Liver (tissue), 8 donors: ENCODE measurements at regions not wholly inside any gene's neighbourhood (a gene's known extent, or its start where the extent isn't known, plus 50 kb on each side); places are given as distances from the start of the nearest gene placed in this dataset.

ENCODE experiments used
- DNase-seq: peaks from one replicate; pipeline ENCODE4 v3.0.0-alpha.2; 2017; ENCODE audit warnings: low spot score
- H3K27ac ChIP-seq, 2 donors: one replicate each; pipeline ENCODE4 v1.7.0; 2013; ENCODE audit warnings: inconsistent platforms in 2 of 2, low read length in 2 of 2, control low read depth in 1 of 2, low read depth in 1 of 2, mild to moderate bottlenecking in 1 of 2
- H3K27me3 ChIP-seq, 4 donors: one replicate each; pipeline versions ENCODE4 v1.6.1 to v1.7.0; 2013; ENCODE audit warnings: low read length in 3 of 4, inconsistent platforms in 1 of 4, mild to moderate bottlenecking in 1 of 4, moderate library complexity in 1 of 4; ENCODE audit not compliant: control insufficient read depth in 4 of 4, insufficient read depth in 4 of 4
- H3K36me3 ChIP-seq, 4 donors: one replicate each; pipeline versions ENCODE4 v1.6.1 to v1.7.0; 2013; ENCODE audit warnings: low read length in 3 of 4, mild to moderate bottlenecking in 3 of 4, low read depth in 1 of 4, moderate library complexity in 1 of 4; ENCODE audit not compliant: control insufficient read depth in 4 of 4, insufficient read depth in 3 of 4
- H3K4me1 ChIP-seq, 4 donors: one replicate each; pipeline versions ENCODE4 v1.6.1 to v1.7.0; 2013; ENCODE audit warnings: low read length in 3 of 4, mild to moderate bottlenecking in 3 of 4, moderate library complexity in 1 of 4; ENCODE audit not compliant: control insufficient read depth in 4 of 4, insufficient read depth in 4 of 4
- H3K4me3 ChIP-seq, 3 donors: one replicate each; pipeline versions ENCODE4 v1.6.1 to v1.7.0; 2013; ENCODE audit warnings: low read length in 3 of 3, control low read depth in 1 of 3, low read depth in 1 of 3, mild to moderate bottlenecking in 1 of 3
- H3K9ac ChIP-seq, 2 donors: one replicate each; pipeline ENCODE4 v1.7.0; 2013; ENCODE audit warnings: low read length in 2 of 2, mild to moderate bottlenecking in 2 of 2, moderate library complexity in 2 of 2, control low read depth in 1 of 2, low read depth in 1 of 2
- H3K9me3 ChIP-seq, 4 donors: one replicate each; pipeline versions ENCODE4 v1.6.1 to v1.7.0; 2013; ENCODE audit warnings: low read length in 3 of 4; ENCODE audit not compliant: control insufficient read depth in 4 of 4
- ATF3 ChIP-seq: IDR thresholded peaks from 2 replicates; pipeline ENCODE4 v1.6.1; 2016; ENCODE audit warnings: antibody characterized with exemption
- CTCF ChIP-seq: fragments of 150-350 bp; IDR thresholded peaks from 2 replicates; pipeline ENCODE4 v1.5.1; 2017; ENCODE audit warnings: improper control_type of control experiment, low read depth, low read length; ENCODE audit not compliant: missing input control
- FOXA1 ChIP-seq: IDR thresholded peaks from 2 replicates; pipeline ENCODE4 v1.6.1; 2016; ENCODE audit warnings: antibody characterized with exemption
- FOXA2 ChIP-seq: IDR thresholded peaks from 2 replicates; pipeline ENCODE4 v1.6.1; 2016; ENCODE audit warnings: antibody characterized with exemption
- GABPA ChIP-seq, 2 donors: IDR thresholded peaks in 1 of 2; conservative IDR thresholded peaks in 1 of 2; 2 replicates each; pipeline ENCODE4 v1.6.1; 2016; ENCODE audit warnings: antibody characterized with exemption in 2 of 2, mild to moderate bottlenecking in 1 of 2, moderate library complexity in 1 of 2
- HNF4A ChIP-seq, 2 donors: conservative IDR thresholded peaks; 2 replicates each; pipeline ENCODE4 v1.6.1; 2016; ENCODE audit warnings: antibody characterized with exemption in 2 of 2, mild to moderate bottlenecking in 2 of 2
- HNF4G ChIP-seq: IDR thresholded peaks from 2 replicates; pipeline ENCODE4 v1.6.1; 2016; ENCODE audit warnings: antibody characterized with exemption
- JUND ChIP-seq, 2 donors: IDR thresholded peaks; 2 replicates each; pipeline ENCODE4 v1.6.1; 2016; ENCODE audit warnings: antibody characterized with exemption in 2 of 2
- MAX ChIP-seq: IDR thresholded peaks from 2 replicates; pipeline ENCODE4 v1.6.1; 2016; ENCODE audit warnings: antibody characterized with exemption
- NR2F2 ChIP-seq: IDR thresholded peaks from 2 replicates; pipeline ENCODE4 v1.6.1; 2016; ENCODE audit warnings: antibody characterized with exemption
- RAD21 ChIP-seq, 2 donors: IDR thresholded peaks; 2 replicates each; pipeline ENCODE4 v1.6.1; 2016; ENCODE audit warnings: antibody characterized with exemption in 2 of 2, mild to moderate bottlenecking in 2 of 2
- REST ChIP-seq: IDR thresholded peaks from 2 replicates; pipeline ENCODE4 v1.6.1; 2016; ENCODE audit warnings: antibody characterized with exemption, mild to moderate bottlenecking
- RXRA ChIP-seq, 2 donors: IDR thresholded peaks; 2 replicates each; pipeline ENCODE4 v1.6.1; 2017 to 2018; ENCODE audit warnings: antibody characterized with exemption in 2 of 2, mild to moderate bottlenecking in 1 of 2
- SP1 ChIP-seq: IDR thresholded peaks from 2 replicates; pipeline ENCODE4 v1.6.1; 2018; ENCODE audit warnings: antibody characterized with exemption, mild to moderate bottlenecking
- TAF1 ChIP-seq: conservative IDR thresholded peaks from 2 replicates; pipeline ENCODE4 v1.6.1; 2016; ENCODE audit warnings: antibody characterized with exemption, mild to moderate bottlenecking
- YY1 ChIP-seq: IDR thresholded peaks from 2 replicates; pipeline ENCODE4 v1.6.1; 2016; ENCODE audit warnings: antibody characterized with exemption, mild to moderate bottlenecking
- ZBTB33 ChIP-seq: IDR thresholded peaks from 2 replicates; pipeline ENCODE4 v1.6.1; 2016; ENCODE audit warnings: antibody characterized with exemption
- WGBS: extraction: QIAGEN DNeasy Blood & Tissue Kit; methylation state at CpG from one replicate; pipeline ENCODE4 v1.1.7; 2013; 5-methylcytosine and 5-hydroxymethylcytosine counted together
- donor health status: healthy.
- donor health status: healthy.
- donor health status: healthy.
- donor health status: healthy.
- donor health status: healthy.

- no peaks in the 10 kb centered on the region for H3K9me3 ChIP-seq
- H3K27me3 ChIP-seq: no peaks in the 10 kb centered on the region
- TF ChIP-seq HNF4A (conservative IDR thresholded peaks at IDR 0.05) (no peak), FOXA2 (no peak), JUND (IDR thresholded peaks at IDR 0.05) (no peak), TAF1 (no peak), ZBTB33 (no peak), RAD21 (IDR thresholded peaks at IDR 0.05) (no peak), CTCF (no peak), GABPA (IDR thresholded peaks at IDR 0.05 in 1 of 2, conservative IDR thresholded peaks at IDR 0.05 in 1 of 2) (no peak), YY1 (no peak), NR2F2 (no peak), SP1 (no peak)
- H3K27ac ChIP-seq: no peak overlapping the region
- H3K36me3 ChIP-seq: no peaks in the 10 kb centered on the region
- no peak overlapping the region for H3K9ac ChIP-seq
- no peak overlapping the region for H3K4me3 ChIP-seq
- DNase-seq: no peak
- no peaks in the 10 kb centered on the region for H3K4me1 ChIP-seq
- WGBS: 92% methylated on average over 3 of the region's 3 CpGs
These were observed 164.3 kb upstream of the FAM3C start for GRCh38 chr7:121560267-121560990.

GRCh38 chr7:121558288-121558687 is 162.2 kb upstream of the FAM3C start:
- H3K9me3 ChIP-seq: no peaks in the 10 kb centered on the region
- H3K4me3 ChIP-seq: no peak overlapping the region
- no peak overlapping the region for H3K27ac ChIP-seq
- no peaks in the 10 kb centered on the region for H3K36me3 ChIP-seq
- H3K27me3 ChIP-seq: no peaks in the 10 kb centered on the region
- TF ChIP-seq ATF3 (no peak), FOXA1 (no peak), HNF4G (no peak), RAD21 (IDR thresholded peaks at IDR 0.05) (no peak), REST (no peak), MAX (no peak), RXRA (IDR thresholded peaks at IDR 0.05) (no peak), NR2F2 (no peak)
- no peaks in the 10 kb centered on the region for H3K4me1 ChIP-seq
- no peak for DNase-seq
- no peak overlapping the region for H3K9ac ChIP-seq
- WGBS: 60% methylated on average over 2 of the region's 2 CpGs
